Putamen (tissue), 1 donor: ENCODE measurements at regions not wholly inside any gene's neighbourhood (a gene's known extent, or its start where the extent isn't known, plus 50 kb on each side); places are given as distances from the start of the nearest gene placed in this dataset.
"Not testable (repeated sequence)": the region's sequence is repeated elsewhere in the genome, so short reads cannot be mapped to it uniquely, and the experiment has no call there.

Source experiments
- DNase-seq: peaks from one replicate; pipeline ENCODE4 v3.0.0-alpha.2; 2016; ENCODE audit warnings: low spot score

- DNase-seq: no peak
Measured at GRCh38 chrX:22800806-22801205, 199.0 kb upstream of the DDX53 start.

DNA sequence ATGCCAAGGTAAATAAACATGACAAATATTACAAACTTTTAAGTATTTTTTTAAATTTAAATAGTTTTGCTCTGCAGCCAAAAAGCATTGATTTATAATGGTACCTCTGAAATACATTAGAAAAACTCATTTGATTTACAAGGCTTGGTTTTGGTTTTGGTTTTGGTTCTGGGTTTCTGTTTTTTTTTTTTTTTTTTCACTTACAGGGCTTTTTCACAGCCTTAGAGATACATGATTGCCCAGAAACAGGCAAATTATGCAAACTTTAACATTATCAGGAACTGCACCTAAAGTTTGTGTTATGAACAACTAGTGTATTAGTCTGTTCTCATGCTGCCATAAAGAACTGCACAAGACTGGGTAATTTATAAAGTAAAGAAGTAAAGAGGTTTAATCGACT lies 196.4 kb upstream of the DDX53 start:
- DNase-seq: no peak

- DNase-seq: no peak
Measured at GRCh38 chrX:22810876-22811275, 188.9 kb upstream of the DDX53 start.

GRCh38 chrX:22818061-22818460 lies 181.7 kb upstream of the DDX53 start:
- DNase-seq: no peak

DNA sequence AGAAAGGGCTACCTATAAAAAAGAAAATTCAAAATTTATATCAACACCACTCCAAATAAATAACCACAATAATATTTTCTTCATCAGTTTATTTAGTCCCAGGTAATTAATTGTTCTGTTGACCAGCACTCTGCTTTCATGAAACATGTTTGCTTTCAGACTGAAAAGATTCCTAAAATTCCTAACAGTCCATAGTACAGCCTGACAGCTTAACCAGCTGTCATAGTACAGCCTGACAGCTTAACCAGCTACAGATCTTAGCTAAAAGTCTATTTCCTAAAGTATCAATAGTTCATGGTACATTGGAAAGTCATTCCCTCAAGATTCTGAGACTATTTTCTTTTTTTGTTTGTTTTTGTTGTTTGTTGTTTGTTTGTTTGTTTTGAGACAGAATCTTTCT lies 144.1 kb upstream of the DDX53 start:
- DNase-seq: no peak

DNA sequence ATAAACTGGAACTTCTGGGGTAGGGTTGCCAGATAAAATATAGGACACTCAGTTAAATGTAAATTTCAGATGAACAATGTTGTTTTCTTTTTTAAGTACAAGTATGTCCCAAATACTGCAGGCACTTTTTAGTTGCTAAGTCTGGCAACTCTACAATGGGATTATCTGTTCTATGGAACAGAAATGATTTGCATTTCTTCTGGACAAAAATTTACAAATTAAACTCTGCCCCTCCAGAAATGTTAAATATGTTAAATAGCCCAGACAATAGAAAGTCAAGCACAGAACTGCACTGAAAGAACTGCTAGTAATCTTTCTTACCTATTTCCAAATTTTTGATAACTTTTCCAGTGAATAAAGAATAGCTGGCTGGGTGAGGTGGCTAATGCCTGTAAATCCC lies 140.1 kb upstream of the DDX53 start:
- DNase-seq: no peak

- DNase-seq: not testable (repeated sequence)
Measured at GRCh38 chrX:22866801-22867200, 133.0 kb upstream of the DDX53 start.

DNA sequence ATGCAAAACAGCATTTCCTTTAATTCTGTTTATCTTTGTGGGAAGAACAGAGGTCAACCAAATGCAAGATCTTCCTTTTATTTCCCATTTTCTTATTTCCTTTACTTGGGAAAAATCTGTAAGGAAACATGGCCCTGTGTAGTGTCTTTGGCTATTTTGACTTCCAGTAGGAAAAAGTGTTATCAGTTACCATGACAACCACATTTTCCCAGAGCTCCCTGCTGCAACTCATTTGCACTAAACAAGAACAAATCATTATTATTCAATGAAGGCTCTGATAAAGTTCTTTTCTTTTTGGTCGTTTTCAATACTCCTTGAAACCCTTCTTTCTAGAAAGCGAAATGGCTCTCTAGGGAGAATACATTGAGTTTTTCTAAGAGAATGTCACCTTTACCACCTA lies 117.2 kb upstream of the DDX53 start:
- no peak for DNase-seq

DNA sequence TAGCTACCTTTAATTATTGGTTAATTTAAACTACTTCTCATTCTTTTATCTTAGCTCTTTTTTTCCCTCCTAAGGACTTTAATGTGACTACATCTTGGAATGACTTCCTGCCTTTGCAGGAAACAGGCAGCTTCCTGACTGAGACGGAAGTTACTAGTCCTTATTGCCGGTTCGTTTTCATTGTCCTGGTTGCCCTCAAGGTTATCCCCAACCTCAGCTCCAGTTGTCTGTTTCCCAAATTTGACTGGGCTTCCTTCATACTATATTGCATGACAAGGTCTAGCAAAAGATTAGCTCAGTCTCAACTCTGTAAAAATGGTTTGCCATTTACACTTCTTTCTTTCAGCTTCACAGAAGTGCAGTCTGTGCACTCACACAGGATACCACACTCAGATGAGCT lies 109.9 kb upstream of the DDX53 start:
- no peak for DNase-seq

DNA sequence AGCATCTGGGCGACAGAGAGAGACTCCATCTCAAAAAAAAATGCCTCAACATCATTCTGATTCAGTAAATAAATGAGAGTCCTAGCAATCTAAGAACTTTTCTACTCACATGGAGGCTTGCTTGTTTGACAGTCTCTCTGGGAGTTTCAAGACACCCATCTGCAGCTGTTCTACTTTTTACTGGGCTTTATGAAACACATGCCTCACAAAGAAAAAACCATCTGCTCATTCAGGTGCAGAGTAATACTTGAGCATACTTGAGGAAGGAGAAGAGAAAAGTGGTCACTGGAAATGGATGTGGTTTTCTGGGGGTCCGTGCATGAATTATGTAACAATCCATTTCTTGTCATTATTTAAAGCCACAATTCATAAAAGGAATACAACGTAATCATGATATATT lies 87.1 kb upstream of the DDX53 start:
- DNase-seq: no peak

- no peak for DNase-seq
Measured at GRCh38 chrX:22922961-22923360, 76.8 kb upstream of the DDX53 start.

DNA sequence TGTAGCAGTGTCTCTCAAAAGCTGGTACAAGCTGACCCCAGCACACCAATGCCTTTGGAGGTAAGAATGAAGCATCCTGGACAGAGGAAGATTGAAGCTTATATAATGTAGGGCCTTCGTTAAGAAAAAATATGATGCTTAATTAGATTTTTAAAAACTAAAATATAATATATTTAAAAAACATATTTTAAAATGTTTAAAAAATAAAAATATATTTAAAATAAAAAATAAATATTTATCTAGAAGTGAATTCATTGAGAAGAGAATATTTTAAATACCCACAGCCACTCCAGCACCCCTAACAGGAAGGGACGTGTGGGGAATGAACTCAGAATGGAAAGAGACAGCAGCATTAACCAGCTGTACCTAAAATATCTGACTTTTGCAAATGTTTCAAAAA lies 65.1 kb upstream of the DDX53 start:
- no peak for DNase-seq

GRCh38 chrX:22944945-22945344 lies 54.8 kb upstream of the DDX53 start:
- DNase-seq: no peak
